Cerebellar nuclear complex (tissue), 1 donor: ENCODE measurements at regions not wholly inside any gene's neighbourhood (a gene's known extent, or its start where the extent isn't known, plus 50 kb on each side); places are given as distances from the start of the nearest gene placed in this dataset.
"Not testable (repeated sequence)": the region's sequence is repeated elsewhere in the genome, so short reads cannot be mapped to it uniquely, and the experiment has no call there.

Experiments used
- DNase-seq, 2 experiments: peaks; one replicate each; lab custom pipeline; 2025; lab: John Stamatoyannopoulos, UW

- not testable (repeated sequence) for DNase-seq
These were observed 50.5 kb upstream of the THOC3 start for GRCh38 chr5:176018598-176018997.

- not testable (repeated sequence) for DNase-seq
These were observed 52.7 kb upstream of the THOC3 start for GRCh38 chr5:176020852-176021251.

- not testable (repeated sequence) for DNase-seq
These were observed 55.4 kb upstream of the THOC3 start for GRCh38 chr5:176023535-176023934.

DNA sequence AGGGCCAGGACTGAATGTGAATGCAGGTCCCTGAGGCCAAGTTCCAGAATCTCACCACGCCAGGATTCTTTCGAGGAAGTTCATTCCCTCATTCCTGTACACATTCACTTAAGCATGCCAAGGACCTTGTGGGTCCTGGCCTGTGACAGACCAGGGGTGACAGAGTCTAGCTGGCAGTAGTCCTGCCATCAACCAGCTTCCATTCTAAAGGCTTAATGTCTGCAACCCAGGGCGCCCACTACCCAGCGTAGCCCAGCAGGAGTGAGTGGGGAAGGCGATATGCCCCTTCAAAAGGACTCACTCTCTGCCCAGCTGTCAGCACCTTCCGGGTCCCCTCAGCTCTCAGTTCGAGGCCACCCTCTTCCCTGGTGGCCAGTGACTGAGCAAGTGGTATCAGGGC, 61.3 kb upstream of the THOC3 start:
- not testable (repeated sequence) for DNase-seq

- DNase-seq, result not testable (repeated sequence)
These were observed 62.4 kb upstream of the THOC3 start for GRCh38 chr5:176030361-176031117.

GRCh38 chr5:176031118-176031510, 63.0 kb upstream of the THOC3 start:
- not testable (repeated sequence) for DNase-seq

DNA sequence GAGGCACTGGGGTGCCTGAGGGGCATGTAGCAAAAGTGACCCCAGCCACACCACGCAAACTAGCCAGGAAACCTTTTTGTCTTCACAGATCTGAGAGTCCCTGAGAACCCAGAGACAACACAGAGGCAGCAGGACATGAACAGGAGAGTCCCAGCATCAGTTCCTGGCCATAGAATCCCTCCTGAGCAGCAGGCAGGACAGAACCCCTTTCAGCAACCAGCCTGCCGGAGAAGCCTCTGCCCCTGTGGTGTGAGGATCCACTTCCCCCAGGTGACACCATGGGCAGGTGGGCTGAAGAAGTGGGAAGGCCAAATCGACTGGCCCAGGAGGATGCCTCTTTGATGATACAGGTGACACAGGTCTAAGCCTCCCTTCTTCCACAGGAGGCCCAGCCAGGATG, 65.1 kb upstream of the THOC3 start:
- not testable (repeated sequence) for DNase-seq

DNA sequence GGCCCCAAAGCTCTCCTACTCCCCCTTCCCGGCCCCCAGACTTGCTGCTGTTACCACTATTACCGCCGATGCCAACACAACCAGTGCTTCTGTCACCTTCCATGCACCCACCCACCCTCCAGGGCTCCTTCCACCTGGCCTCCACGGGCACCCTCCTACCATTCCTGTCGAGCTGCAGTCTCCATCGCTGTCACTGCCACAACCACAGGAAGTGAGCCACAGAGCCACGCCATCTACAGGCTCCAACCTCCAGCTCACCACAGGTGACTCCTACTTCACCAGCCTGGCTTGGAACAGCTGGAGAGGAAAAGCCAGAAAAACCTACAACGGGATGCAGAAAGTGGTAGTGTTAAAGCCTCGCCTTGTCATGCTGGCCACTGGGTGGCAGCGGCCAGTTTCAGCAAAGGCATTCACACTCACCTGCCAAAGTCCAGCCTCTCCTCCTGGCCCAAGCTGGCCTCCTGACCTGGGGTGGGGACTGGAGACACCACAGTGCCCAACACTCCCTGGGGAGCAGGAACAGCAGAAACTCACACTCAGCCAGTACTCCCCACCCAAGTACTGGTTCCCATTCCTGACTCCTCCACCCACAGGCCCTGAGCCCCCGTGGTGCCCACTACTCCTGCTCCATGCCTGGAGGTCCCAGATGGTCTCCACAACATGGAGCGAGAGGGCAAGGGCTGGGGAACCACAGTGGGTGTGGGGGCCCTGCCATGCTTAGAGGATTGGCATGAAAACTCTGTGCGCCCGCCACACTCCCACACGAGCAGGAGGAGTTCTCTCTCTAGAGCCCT, 66.5 kb upstream of the THOC3 start:
- DNase-seq, result not testable (repeated sequence)

DNA sequence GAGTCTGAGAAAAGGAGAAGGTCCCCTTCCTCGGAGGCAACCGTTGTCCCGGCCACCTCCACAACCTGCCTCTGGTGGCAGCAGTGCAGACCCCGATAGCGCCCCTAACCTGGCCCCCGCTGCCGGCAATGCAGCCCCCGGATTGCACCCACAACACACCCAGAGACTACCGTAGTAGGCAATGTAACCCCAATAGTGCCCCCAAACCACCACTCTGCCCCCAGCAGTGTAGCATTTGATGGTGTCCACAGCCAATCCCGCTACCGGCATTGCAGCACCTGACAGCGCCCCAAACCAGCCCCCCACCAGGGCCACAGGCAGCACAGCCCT, 67.1 kb upstream of the THOC3 start:
- not testable (repeated sequence) for DNase-seq

DNA sequence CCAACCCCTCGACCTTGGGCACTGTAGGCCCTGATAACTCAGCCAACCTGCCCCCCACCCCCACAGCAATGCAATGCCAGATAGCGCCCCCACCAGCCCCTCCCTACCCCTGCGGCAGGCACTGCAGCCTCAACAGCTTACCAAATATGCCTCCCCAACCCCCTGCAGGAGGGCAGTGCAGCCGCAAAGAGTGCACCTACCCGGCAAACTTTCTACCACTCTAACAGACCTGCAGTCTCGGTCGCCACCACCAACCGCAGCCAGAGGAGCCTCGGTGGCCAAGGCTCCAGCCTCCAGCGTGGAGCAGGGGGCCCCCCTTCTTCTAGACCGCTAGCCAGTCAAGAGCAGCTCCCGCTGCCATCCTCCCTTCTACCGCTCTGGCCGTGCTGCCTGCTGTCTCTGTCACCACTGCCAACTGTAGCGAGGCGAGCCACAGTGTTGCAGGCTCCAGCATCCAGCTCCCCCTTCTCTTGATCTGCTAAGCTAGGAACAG, 67.7 kb upstream of the THOC3 start:
- DNase-seq, result not testable (repeated sequence)

DNA sequence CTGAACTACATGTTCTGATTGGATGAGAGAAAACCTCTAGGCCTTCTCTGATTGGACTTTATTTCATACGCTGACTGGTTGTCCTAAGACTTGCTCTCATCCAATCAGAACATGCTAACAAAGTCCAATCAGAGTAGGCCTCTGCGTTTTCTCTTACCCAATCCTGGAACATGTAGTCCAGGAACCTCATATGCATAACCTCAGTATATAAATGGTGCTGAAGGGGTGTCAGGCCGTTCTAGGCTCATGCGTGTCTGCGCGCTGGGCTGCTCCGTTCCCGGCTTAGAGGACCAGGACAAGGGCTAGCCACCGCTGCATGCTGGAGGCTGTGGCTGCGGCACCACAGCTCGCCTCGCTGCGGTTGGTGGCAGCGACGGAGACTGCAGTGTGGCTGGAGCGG, 68.3 kb upstream of the THOC3 start:
- DNase-seq, result not testable (repeated sequence)

DNA sequence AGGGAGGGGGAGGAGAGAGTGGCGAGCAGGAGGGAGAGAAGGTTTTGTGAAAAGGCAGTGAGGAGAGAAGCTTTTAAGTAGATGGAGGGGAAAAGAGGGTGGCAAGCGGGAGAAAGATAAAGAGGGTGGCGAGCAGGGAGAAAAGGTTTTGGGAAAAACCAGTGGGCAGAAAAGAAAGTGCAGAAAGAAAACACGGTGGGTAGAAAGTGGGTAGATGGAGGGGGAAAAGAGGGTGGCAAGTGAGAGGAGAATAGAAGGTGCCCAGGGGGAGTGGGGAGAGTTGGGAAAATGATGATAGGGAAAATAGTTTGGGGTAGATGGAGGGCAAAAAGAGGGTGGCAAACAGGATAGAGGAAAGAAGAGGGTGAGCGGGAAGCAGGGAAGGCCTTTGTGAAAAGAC, 69.1 kb upstream of the THOC3 start:
- DNase-seq, result not testable (repeated sequence)

- DNase-seq, result not testable (repeated sequence)
These were observed 72.1 kb upstream of the THOC3 start for GRCh38 chr5:176040105-176040801.

DNA sequence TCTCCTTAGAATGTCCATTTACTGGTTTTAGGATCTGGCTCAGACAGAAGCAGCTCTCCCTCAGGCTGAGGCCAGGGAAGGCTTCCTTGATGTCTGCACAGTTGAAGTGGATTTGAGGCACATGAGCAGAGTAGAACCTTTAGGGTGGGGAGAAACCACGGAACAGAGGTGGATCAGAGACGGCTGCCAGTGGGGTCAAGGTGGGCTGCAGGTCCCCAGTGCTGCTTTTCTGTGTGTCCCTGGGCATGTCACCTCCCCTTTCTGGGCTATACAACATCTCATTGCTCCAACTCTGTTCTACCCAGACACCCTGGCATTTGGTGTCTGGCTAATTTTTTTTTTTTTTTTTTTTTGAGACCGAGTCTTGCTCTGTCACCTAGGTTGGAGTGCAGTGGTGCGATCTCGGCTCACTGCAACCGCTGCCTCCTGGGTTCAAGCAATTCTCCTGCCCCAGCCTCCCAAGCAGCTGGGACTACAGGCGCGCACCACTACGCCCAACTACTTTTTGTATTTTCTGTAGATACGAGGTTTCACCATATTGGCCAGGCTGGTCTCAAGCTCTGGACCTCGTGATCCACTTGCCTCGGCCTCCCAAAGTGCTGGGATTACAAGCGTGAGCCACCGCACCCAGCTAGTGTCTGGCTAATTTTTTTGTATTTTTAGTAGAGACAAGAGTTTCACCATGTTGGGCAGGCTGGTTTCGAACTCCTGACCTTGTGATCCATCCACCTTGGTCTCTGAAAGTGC, 73.3 kb upstream of the THOC3 start:
- not testable (repeated sequence) for DNase-seq

DNA sequence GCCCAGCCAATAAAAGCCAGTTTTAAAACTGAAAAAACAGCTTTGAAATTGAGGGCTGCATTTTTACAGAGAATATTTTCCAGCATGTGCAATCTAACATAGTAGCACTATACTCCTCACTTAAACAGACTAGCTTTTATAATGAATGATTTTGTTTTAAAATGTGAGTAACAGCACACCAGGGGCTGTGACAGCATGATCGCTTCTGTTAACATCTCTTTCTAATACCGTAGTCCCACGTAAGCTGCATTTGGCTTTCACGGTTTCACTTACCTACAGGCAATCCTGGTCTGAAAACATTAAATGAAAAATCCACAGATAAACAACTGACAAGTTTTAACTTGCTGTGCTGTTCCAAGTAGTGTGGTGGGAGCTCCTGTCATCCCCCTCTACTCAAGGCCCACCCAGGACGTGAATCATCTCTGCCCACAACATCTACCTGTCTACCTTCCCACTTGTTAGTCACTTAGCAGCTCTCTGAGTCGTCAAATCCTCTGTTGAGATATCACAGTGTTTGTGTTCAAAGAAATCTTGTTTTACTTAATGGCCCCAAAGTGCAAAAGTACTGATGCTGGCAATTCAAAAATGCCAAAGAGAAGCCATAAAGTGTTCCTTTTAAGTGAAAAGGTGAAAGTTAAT, 74.0 kb upstream of the THOC3 start:
- DNase-seq, result not testable (repeated sequence)

DNA sequence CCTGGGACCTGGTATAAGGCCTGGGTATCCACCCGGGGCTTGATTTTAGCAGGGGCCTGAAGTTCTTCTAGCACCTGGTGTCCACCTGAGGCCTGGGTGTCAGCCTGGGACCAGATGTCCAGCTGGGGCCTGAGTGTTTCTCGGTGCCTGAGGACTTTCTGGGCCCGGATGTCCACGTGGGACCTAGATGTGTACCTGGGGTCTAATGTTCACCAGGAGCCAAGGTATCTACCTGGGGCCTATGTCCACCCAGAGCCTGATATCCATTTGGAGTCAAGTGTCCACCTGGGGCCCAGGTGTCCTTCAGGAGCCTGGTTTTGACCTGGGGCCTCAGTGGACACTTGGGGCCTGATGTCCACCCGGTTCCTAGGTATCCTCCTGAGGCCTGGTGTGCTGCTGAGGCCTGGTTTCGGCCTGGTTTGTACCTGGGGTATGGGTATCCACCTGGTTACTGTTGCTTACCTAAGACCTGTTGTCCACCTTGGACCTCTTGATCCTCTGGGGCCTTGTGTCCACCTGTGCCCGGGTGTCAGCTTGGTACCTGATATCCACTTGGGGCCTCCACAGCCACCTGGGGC, 75.2 kb upstream of the THOC3 start:
- DNase-seq, result not testable (repeated sequence)

DNA sequence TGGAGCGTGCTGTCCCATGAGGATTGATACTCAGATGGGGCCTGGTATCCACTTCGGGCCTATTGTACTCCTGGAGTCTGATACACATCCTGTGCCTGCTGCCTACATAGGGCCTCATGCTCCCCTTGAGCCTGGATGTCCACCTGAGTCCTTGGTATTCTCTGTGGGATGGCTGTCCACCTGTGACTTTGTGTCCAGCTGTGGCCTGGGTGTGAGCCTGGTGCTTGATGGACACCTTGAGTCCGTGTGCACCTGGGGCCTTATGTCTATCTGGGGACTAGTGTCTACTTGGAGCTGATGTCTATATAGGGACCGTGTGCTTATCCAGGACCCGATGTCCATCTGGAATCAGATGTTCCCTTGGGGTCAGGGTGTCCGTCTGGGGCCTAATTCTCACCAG, 75.9 kb upstream of the THOC3 start:
- DNase-seq, result not testable (repeated sequence)

GRCh38 chr5:176044431-176044830, 76.3 kb upstream of the THOC3 start:
- DNase-seq, result not testable (repeated sequence)

DNA sequence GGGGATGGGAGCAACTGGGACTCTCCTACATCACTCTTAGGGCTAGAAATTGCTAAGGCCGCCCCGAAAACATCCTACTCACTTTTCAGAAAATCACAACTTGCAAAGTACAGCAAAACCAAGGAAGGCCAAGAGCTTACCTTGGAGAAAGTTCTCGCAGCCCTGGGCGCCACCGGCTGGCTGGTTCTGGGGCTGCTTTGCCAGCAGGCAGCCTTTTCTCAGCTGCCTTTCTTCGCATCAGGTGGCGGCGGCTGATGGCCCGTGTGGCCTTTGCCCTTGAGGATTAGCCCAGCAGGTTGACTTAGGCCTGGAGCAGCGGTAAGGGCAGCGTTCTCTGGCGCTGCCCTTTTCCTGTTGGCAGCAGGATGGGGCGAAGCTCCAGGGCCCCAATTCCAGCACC, 77.3 kb upstream of the THOC3 start:
- DNase-seq, result not testable (repeated sequence)

DNA sequence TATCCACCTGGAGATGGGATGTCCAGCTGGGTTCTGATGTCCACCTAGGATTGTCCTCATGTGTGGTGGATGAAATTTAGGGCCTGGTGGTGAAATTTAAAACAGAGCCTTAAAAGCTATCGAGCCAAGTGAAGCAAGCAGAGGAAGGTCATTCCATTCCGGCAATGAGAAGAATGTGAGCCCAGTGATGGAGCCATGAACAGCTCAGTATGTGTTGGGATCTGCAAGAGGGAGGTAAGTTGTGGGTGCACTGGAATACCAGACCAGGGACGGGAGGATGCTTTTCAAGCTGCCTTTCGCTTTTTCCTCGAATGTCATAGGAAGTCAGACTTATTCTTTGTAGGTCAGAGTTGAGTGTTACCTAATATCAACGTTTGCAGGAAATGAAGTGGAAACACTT, 80.6 kb upstream of the THOC3 start:
- not testable (repeated sequence) for DNase-seq
